ENCODE measurements at regions not wholly inside any gene's neighbourhood (a gene's known extent, or its start where the extent isn't known, plus 50 kb on each side); places are given as distances from the start of the nearest gene placed in this dataset.

DNA sequence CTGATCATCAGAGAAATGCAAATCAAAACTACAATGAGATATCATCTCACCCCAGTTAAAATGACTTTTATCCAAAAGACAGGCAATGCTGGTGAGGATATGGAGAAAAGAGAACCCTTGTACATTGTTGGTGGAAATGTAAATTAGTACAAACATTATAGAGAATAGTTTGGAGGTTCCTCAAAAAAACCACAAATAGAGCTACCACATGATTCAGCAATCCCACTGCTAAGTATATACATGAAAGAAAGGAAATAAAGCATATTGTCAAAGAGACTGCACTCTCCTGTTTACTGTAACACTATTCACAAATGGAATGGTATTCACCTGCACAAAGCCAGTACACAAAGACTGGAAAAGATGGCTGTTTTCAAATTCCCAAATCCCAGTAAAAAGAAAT, 1233.7 kb downstream of the PCDH17 start:
- no peaks in the 10 kb centered on the region for H3K4me1 Mint-ChIP-seq (ENCODE audit: unreplicated experiment)
- no peaks in the 10 kb centered on the region for H3K9me3 Mint-ChIP-seq (ENCODE audit: unreplicated experiment)
- H3K36me3 Mint-ChIP-seq (ENCODE audit: low read depth, unreplicated experiment), result no peaks in the 10 kb centered on the region
- TF ChIP-seq CTCF (IDR thresholded peaks at IDR 0.05; ENCODE audit: unreplicated experiment), result no peak
- no peak for DNase-seq (ENCODE audit: low spot score)
- peaks cover 3% of the 10 kb centered on the region for H3K27me3 Mint-ChIP-seq (ENCODE audit: unreplicated experiment)
- no peak overlapping the region for H3K4me3 Mint-ChIP-seq (ENCODE audit: unreplicated experiment)
- H3K27ac Mint-ChIP-seq (ENCODE audit: unreplicated experiment), result no peak overlapping the region

DNA sequence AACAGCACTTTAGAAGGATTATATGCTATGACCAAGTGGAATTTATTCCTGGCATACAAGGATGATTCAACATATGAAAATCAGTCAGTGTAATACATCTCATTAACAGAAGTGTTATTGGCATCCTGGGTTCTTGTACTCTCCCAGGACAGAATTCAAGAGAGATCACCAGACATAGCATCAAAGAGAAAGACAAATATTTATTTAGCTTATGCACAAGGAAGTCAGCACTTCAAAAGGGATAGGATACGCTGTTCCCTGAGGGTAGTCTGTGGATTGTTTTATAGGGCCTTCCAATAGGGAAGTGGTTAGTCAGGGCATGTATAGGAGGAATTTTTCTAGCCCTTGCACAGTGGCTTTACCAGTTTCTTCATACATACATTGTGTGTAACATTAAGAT, 1238.0 kb downstream of the PCDH17 start:
- TF ChIP-seq CTCF (IDR thresholded peaks at IDR 0.05; ENCODE audit: unreplicated experiment), result no peak
- no peak for DNase-seq (ENCODE audit: low spot score)
- Mint-ChIP-seq H3K27me3 (ENCODE audit: unreplicated experiment) (no peaks in the 10 kb centered on the region), H3K27ac (ENCODE audit: unreplicated experiment) (no peak overlapping the region), H3K4me3 (ENCODE audit: unreplicated experiment) (no peak overlapping the region), H3K36me3 (ENCODE audit: low read depth, unreplicated experiment) (no peaks in the 10 kb centered on the region), H3K4me1 (ENCODE audit: unreplicated experiment) (no peaks in the 10 kb centered on the region), H3K9me3 (ENCODE audit: unreplicated experiment) (no peaks in the 10 kb centered on the region)

- no peaks in the 10 kb centered on the region for H3K4me1 Mint-ChIP-seq (ENCODE audit: unreplicated experiment)
- H3K4me3 Mint-ChIP-seq (ENCODE audit: unreplicated experiment), result no peak overlapping the region
- no peaks in the 10 kb centered on the region for H3K27me3 Mint-ChIP-seq (ENCODE audit: unreplicated experiment)
- H3K36me3 Mint-ChIP-seq (ENCODE audit: low read depth, unreplicated experiment), result no peaks in the 10 kb centered on the region
- H3K27ac Mint-ChIP-seq (ENCODE audit: unreplicated experiment), result no peak overlapping the region
- no peak for TF ChIP-seq CTCF (IDR thresholded peaks at IDR 0.05; ENCODE audit: unreplicated experiment)
- no peak for DNase-seq (ENCODE audit: low spot score)
- no peaks in the 10 kb centered on the region for H3K9me3 Mint-ChIP-seq (ENCODE audit: unreplicated experiment)
These were observed 1244.9 kb downstream of the PCDH17 start for GRCh38 chr13:58876473-58876872.

DNA sequence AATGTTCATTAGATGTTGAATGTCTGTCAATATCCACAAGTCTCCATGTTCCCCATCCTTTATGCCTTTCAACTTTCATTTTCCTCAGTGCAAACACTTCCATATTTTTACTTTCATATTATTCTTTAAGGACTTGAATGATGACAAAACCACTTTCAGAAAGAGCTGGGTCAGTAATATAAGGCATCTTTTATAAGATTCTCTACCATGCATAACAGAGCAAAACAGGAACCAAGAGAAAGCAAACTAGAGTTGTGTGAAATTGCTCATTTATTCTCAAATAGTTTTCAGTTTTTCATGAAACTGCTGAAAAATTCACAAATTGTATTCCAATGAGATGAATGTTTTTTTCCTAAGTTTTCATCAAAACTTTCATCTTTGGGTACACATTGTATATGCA, 1247.6 kb downstream of the PCDH17 start:
- Mint-ChIP-seq H3K4me1 (ENCODE audit: unreplicated experiment) (peaks cover 2% of the 10 kb centered on the region), H3K36me3 (ENCODE audit: low read depth, unreplicated experiment) (no peaks in the 10 kb centered on the region), H3K4me3 (ENCODE audit: unreplicated experiment) (no peak overlapping the region), H3K9me3 (ENCODE audit: unreplicated experiment) (no peaks in the 10 kb centered on the region), H3K27ac (ENCODE audit: unreplicated experiment) (no peak overlapping the region), H3K27me3 (ENCODE audit: unreplicated experiment) (no peaks in the 10 kb centered on the region)
- DNase-seq (ENCODE audit: low spot score), result no peak
- TF ChIP-seq CTCF (IDR thresholded peaks at IDR 0.05; ENCODE audit: unreplicated experiment), result no peak

DNA sequence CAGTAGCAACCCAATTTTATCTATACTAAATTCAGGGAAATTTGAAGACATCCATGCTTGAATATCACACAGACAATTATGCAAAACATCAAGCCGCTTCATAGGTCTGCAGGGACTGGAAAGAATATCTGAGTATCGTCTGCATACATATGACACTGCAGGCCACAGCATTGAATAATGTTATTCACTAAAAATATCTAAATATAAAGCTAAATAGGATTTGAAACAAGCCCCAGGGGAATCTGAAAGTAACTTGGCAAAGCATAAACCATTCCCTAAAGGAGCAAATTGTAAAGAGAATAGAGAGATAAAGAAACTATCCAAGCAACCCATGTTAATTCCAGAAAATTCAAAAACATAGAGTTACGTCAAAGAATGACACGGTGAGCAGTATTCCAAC, 1251.0 kb downstream of the PCDH17 start:
- no peaks in the 10 kb centered on the region for H3K36me3 Mint-ChIP-seq (ENCODE audit: low read depth, unreplicated experiment)
- no peaks in the 10 kb centered on the region for H3K9me3 Mint-ChIP-seq (ENCODE audit: unreplicated experiment)
- TF ChIP-seq CTCF (IDR thresholded peaks at IDR 0.05; ENCODE audit: unreplicated experiment), result no peak
- peaks cover 3% of the 10 kb centered on the region for H3K4me1 Mint-ChIP-seq (ENCODE audit: unreplicated experiment)
- no peak overlapping the region for H3K4me3 Mint-ChIP-seq (ENCODE audit: unreplicated experiment)
- H3K27me3 Mint-ChIP-seq (ENCODE audit: unreplicated experiment), result no peaks in the 10 kb centered on the region
- H3K27ac Mint-ChIP-seq (ENCODE audit: unreplicated experiment), result no peak overlapping the region
- no peak for DNase-seq (ENCODE audit: low spot score)

Data from endothelial cell (in vitro differentiated cells).